Common myeloid progenitor, CD34-positive (primary cell): ENCODE measurements at regions not wholly inside any gene's neighbourhood (a gene's known extent, or its start where the extent isn't known, plus 50 kb on each side); places are given as distances from the start of the nearest gene placed in this dataset.
A peak's percentile ranks its signal among the peaks of the same experiment; 100 is the strongest.

ENCODE experiments used
- CTCF ChIA-PET: fragments of 350-600 bp; sonication (Branson Sonifier 250); formaldehyde crosslinking; loops from one replicate; lab custom pipeline; 2021; ENCODE audit warnings: antibody characterized with exemption; lab: Charles Lee
- POLR2A ChIA-PET: fragments of 350-600 bp; sonication (Branson Sonifier 250); formaldehyde crosslinking; loops from one replicate; lab custom pipeline; 2021; ENCODE audit warnings: antibody characterized with exemption; lab: Charles Lee
- DNase-seq, 3 donors: peaks; one replicate each; pipeline versions ENCODE4 v3.0.0 to v3.0.0-alpha.2; 2013
- H3K27ac ChIP-seq, 2 experiments: 1 replicate in 1 of 2; 2 replicates in 1 of 2; pipeline ENCODE4 v1.7.0; 2013; ENCODE audit warnings: inconsistent platforms in 2 of 2, low read length in 2 of 2, mild to moderate bottlenecking in 2 of 2, low read depth in 1 of 2, moderate library complexity in 1 of 2; ENCODE audit not compliant: severe bottlenecking in 2 of 2, insufficient read depth in 1 of 2, poor library complexity in 1 of 2
- H3K27me3 ChIP-seq, 5 experiments: replicated peaks in 2 of 5; 1 replicate in 3 of 5; 2 replicates in 2 of 5; pipeline versions ENCODE4 v1.6.1 to v1.7.0; 2013; ENCODE audit warnings: low read length in 4 of 5, mild to moderate bottlenecking in 2 of 5, moderate library complexity in 2 of 5, inconsistent platforms in 1 of 5; ENCODE audit not compliant: insufficient read depth in 5 of 5, control insufficient read depth in 4 of 5
- H3K36me3 ChIP-seq, 4 experiments: 1 replicate in 2 of 4; 2 replicates in 2 of 4; pipeline versions ENCODE4 v1.6.1 to v1.7.0; 2013; ENCODE audit warnings: low read length in 3 of 4, control low read depth in 1 of 4, mild to moderate bottlenecking in 1 of 4; ENCODE audit not compliant: control insufficient read depth in 4 of 4, insufficient read depth in 4 of 4
- H3K4me1 ChIP-seq, 4 experiments: 1 replicate in 3 of 4; 2 replicates in 1 of 4; pipeline versions ENCODE4 v1.6.1 to v1.7.1; 2013; ENCODE audit warnings: low read length in 3 of 4, mild to moderate bottlenecking in 3 of 4, control low read depth in 1 of 4, inconsistent platforms in 1 of 4, moderate library complexity in 1 of 4; ENCODE audit not compliant: control insufficient read depth in 4 of 4, insufficient read depth in 4 of 4; ENCODE audit errors: control extremely low read depth in 1 of 4
- H3K4me3 ChIP-seq, 7 experiments: 1 replicate in 4 of 7; 2 replicates in 3 of 7; pipeline versions ENCODE4 v1.5.1 to v1.7.0; 2013; ENCODE audit warnings: mild to moderate bottlenecking in 7 of 7, low read length in 6 of 7, moderate library complexity in 6 of 7, inconsistent platforms in 2 of 7, low read depth in 2 of 7, control low read depth in 1 of 7; ENCODE audit not compliant: insufficient read depth in 4 of 7, control insufficient read depth in 1 of 7; ENCODE audit errors: extremely low read depth in 1 of 7
- H3K9me3 ChIP-seq, 5 experiments: 1 replicate in 4 of 5; 2 replicates in 1 of 5; pipeline versions ENCODE4 v1.6.1 to v1.7.1; 2013; ENCODE audit warnings: low read length in 4 of 5, mild to moderate bottlenecking in 2 of 5, inconsistent platforms in 1 of 5, low read depth in 1 of 5, moderate library complexity in 1 of 5; ENCODE audit not compliant: control insufficient read depth in 4 of 5, insufficient read depth in 2 of 5; ENCODE audit errors: control extremely low read depth in 1 of 5
- WGBS: methylation state at CpG from one replicate; pipeline ENCODE4 v1.1.5; 2013; ENCODE audit not compliant: insufficient coverage; 5-methylcytosine and 5-hydroxymethylcytosine counted together

DNA sequence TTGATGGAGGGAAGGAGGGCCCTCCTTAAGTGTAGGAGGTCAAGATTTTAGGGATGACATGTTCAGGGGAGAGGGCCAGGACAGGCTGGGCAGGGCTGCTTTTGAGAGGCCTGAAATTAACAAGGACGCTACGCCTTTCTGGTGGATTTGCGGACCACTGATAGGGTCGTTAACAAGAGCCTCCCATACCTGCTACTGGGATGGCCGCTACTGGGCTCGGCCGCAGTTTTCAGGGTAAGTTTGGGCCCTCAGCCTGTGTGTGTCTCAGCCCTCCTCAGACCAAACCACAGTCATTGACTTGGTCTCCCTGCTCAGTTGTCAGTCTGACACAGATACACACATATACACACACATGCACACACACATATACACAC lies 180.9 kb downstream of the SMAD2 start:
- Histone ChIP-seq H3K4me3 (no peak overlapping the region), H3K27me3 (peaks cover 0 to 18% (median 7%) of the 10 kb centered on the region in 5 experiments), H3K9me3 (no peaks in the 10 kb centered on the region), H3K27ac (no peak overlapping the region), H3K4me1 (peaks cover 0 to 4% (median 2%) of the 10 kb centered on the region in 4 experiments), H3K36me3 (no peaks in the 10 kb centered on the region)
- WGBS: 90% methylated on average over 7 of the region's 7 CpGs
- DNase-seq: no peak
- POLR2A ChIA-PET: no interaction called here
- CTCF ChIA-PET: interaction anchor here (0.9 to 3.2 kb wide), 10 partner anchors 8 to 700 kb away, joined by 3 to 32 read pairs (median 4); no protein-coding TSS in a partner anchor

GRCh38 chr18:47748847-47749599 lies 181.4 kb downstream of the SMAD2 start:
- Histone ChIP-seq H3K4me1 (peaks cover 0 to 4% (median 2%) of the 10 kb centered on the region in 4 experiments), H3K4me3 (peak overlapping the region in 6 of 7 experiments; percentile 3 to 53 (median 40)), H3K27ac (no peak overlapping the region), H3K36me3 (no peaks in the 10 kb centered on the region), H3K9me3 (no peaks in the 10 kb centered on the region), H3K27me3 (peaks cover 0 to 18% (median 7%) of the 10 kb centered on the region in 5 experiments)
- DNase-seq: peak; percentile 75 to 87 (median 81)
- 2% methylated on average over 44 of the region's 60 CpGs for WGBS
- ChIA-PET CTCF (interaction anchor here (0.7 to 3.2 kb wide), 19 partner anchors 8 to 699 kb away, joined by 3 to 32 read pairs (median 4); no protein-coding TSS in a partner anchor), POLR2A (no interaction called here)

GRCh38 chr18:47748093-47748796 lies 182.2 kb downstream of the SMAD2 start:
- ChIA-PET POLR2A (no interaction called here), CTCF (interaction anchor here (0.7 to 3.2 kb wide), 20 partner anchors 7 to 699 kb away, joined by 3 to 32 read pairs (median 4); no protein-coding TSS in a partner anchor)
- H3K4me1 ChIP-seq: peaks cover 0 to 4% (median 2%) of the 10 kb centered on the region in 4 experiments
- WGBS: 84% methylated on average over 22 of the region's 23 CpGs
- H3K9me3 ChIP-seq: no peaks in the 10 kb centered on the region
- no peak overlapping the region for H3K27ac ChIP-seq
- H3K36me3 ChIP-seq: no peaks in the 10 kb centered on the region
- DNase-seq: no peak
- peaks cover 0 to 18% (median 7%) of the 10 kb centered on the region in 5 experiments for H3K27me3 ChIP-seq
- peak overlapping the region in 1 of 7 experiments; percentile 3 for H3K4me3 ChIP-seq

DNA sequence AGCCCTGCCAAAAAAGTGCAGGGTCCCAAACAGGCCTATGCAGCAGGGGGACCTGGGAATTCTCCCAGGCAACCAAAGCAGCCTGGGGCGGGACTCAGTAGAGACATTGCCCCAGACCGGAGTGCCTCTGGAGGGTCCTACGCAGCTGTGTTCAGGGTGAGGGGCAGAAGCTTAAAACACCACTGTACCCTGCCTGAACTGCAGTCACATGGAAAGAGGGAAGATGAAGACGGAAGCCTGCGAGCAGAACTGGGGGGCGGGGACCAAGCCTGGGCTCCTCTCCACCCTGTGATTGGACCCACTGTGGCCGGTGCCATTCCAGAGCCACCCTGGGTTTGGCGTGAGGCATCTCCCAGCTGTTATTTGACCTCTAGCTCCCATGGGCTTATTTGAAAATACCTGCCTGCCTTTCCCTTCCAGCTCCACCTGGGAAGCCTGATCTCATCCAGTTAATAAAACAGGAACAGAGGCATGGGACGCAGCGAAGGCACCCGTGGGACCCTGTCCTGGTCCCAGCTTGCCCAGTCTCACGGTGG lies 183.1 kb downstream of the SMAD2 start:
- Histone ChIP-seq H3K9me3 (no peaks in the 10 kb centered on the region), H3K4me3 (no peak overlapping the region), H3K4me1 (peaks cover 0 to 4% (median 2%) of the 10 kb centered on the region in 4 experiments), H3K27me3 (peaks cover 0 to 18% (median 7%) of the 10 kb centered on the region in 5 experiments), H3K27ac (no peak overlapping the region), H3K36me3 (no peaks in the 10 kb centered on the region)
- DNase-seq: no peak
- 98% methylated on average over 12 of the region's 12 CpGs for WGBS
- POLR2A ChIA-PET: no interaction called here
- CTCF ChIA-PET: interaction anchor here (1.3 to 3.2 kb wide), 3 partner anchors 530 to 648 kb away, joined by 3 to 32 read pairs (median 10); no protein-coding TSS in a partner anchor

- no peaks in the 10 kb centered on the region for H3K9me3 ChIP-seq
- POLR2A ChIA-PET: no interaction called here
- H3K4me1 ChIP-seq: peaks cover 0 to 4% (median 2%) of the 10 kb centered on the region in 4 experiments
- no peak overlapping the region for H3K27ac ChIP-seq
- DNase-seq: no peak
- no peak overlapping the region for H3K4me3 ChIP-seq
- 100% methylated on average over 4 of the region's 4 CpGs for WGBS
- no peaks in the 10 kb centered on the region for H3K36me3 ChIP-seq
- peaks cover 0 to 18% (median 7%) of the 10 kb centered on the region in 5 experiments for H3K27me3 ChIP-seq
- CTCF ChIA-PET: interaction anchor here (1.0 to 3.2 kb wide), 3 partner anchors 529 to 647 kb away, joined by 3 to 32 read pairs (median 4); no protein-coding TSS in a partner anchor
Observed at GRCh38 chr18:47746615-47747014, 183.8 kb downstream of the SMAD2 start.

DNA sequence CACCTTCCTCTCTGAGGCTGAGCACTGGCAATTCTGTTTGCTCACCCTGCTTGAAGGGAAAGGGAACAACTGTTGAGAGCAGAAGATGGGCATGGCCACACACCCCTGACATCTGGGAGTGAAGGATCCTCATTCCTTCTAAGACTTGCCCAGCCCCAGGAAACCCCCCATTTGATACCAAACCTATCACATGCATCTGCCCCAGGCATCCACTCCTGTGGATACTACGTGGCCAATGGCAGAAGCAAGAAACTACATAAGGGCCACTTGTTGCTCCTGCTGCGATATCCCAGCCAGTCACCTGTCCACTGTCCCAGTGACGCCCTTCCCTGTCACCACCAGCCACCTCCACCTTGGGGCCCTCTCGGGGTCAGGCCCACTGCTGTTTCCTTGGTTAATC lies 185.2 kb downstream of the SMAD2 start:
- no peaks in the 10 kb centered on the region for H3K9me3 ChIP-seq
- H3K4me1 ChIP-seq: peaks cover 0 to 4% (median 2%) of the 10 kb centered on the region in 4 experiments
- 97% methylated on average over 3 of the region's 4 CpGs for WGBS
- CTCF ChIA-PET: interaction anchor here (0.9 to 1.0 kb wide), 2 partner anchors 10 to 530 kb away, joined by 3 to 4 read pairs; no protein-coding TSS in a partner anchor
- no peak overlapping the region for H3K27ac ChIP-seq
- no peaks in the 10 kb centered on the region for H3K36me3 ChIP-seq
- DNase-seq: no peak
- peaks cover 0 to 18% (median 7%) of the 10 kb centered on the region in 5 experiments for H3K27me3 ChIP-seq
- no peak overlapping the region for H3K4me3 ChIP-seq
- POLR2A ChIA-PET: no interaction called here
